ENCODE measurements at regions not wholly inside any gene's neighbourhood (a gene's known extent, or its start where the extent isn't known, plus 50 kb on each side); places are given as distances from the start of the nearest gene placed in this dataset.

GRCh38 chr4:132839070-132839469 is 310.0 kb upstream of the PCDH10 start:
- TF ChIP-seq GATA2 (IDR thresholded peaks at IDR 0.05; ENCODE audit: low read depth, low read length) (no peak), GATA3 (IDR thresholded peaks at IDR 0.05; ENCODE audit: low read depth, low read length) (no peak)

Measured in SH-SY5Y (cell line).